DMS 273 treated with DMSO at 0.1 percent for 48 hours (cell line): ENCODE measurements at regions not wholly inside any gene's neighbourhood (a gene's known extent, or its start where the extent isn't known, plus 50 kb on each side); places are given as distances from the start of the nearest gene placed in this dataset.

Experiments
- DNase-seq: peaks from one replicate; lab custom pipeline; 2025; lab: John Stamatoyannopoulos, UW

DNA sequence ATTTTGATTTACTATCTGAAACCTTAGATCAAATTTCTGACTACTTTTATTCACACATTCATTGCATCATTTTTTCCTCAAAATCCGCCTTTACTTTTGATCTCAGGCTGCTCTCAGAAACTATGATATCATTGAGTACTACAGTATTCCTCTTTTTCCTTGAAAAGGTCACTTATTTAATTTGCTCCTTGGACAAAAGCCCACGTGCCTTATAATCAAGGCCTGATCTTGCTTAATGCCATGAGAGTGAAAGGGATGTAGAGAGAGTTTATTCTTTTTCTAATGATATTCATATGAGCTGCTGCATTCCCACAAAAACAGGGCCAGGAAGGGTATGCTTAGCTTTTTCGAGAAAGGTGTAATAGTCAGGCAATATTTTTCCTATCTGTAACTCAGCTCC, 327.0 kb downstream of the ETS1 start:
- no peak for DNase-seq

DNA sequence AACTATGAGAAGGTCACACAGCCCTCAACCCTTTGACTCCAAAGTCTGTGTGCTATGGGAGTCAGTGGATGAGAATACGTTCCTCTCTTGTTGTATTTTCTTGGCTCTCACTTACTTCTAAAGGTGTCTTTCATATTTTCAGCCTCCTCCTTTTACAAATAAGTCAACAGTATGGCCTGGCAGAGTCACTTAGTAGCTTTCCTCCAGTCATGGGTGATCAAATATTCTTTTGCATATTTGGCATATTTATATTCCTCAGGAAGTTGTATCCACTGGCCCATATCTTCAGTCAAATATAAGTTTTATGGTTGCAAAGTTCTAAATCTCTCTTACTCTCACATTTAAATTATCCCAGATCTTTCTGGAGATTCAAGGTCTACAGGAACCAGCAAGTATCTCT, 327.5 kb downstream of the ETS1 start:
- DNase-seq, result no peak

- DNase-seq, result no peak
These were observed 332.4 kb downstream of the ETS1 start for GRCh38 chr11:128254941-128255340.

- no peak for DNase-seq
These were observed 336.2 kb downstream of the ETS1 start for GRCh38 chr11:128251140-128251539.

DNA sequence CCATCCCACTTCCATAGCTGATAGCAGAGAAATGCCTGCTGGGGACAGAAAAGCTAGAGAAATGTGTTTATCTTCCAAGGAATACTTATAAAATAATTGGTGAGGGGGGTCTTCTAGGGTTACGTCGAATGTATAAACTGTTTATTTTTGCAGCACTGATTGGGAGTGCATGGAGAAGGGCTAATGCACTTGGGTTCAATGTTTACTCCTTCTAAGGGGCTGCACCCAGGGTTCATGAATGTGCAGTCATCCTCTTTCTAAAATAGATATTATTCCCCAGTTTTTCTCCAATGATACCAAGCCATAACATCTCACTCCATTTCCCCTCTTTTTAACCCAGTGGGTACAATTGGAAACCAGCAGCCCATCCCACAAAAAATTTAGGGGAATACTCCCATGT, 336.9 kb downstream of the ETS1 start:
- no peak for DNase-seq

DNA sequence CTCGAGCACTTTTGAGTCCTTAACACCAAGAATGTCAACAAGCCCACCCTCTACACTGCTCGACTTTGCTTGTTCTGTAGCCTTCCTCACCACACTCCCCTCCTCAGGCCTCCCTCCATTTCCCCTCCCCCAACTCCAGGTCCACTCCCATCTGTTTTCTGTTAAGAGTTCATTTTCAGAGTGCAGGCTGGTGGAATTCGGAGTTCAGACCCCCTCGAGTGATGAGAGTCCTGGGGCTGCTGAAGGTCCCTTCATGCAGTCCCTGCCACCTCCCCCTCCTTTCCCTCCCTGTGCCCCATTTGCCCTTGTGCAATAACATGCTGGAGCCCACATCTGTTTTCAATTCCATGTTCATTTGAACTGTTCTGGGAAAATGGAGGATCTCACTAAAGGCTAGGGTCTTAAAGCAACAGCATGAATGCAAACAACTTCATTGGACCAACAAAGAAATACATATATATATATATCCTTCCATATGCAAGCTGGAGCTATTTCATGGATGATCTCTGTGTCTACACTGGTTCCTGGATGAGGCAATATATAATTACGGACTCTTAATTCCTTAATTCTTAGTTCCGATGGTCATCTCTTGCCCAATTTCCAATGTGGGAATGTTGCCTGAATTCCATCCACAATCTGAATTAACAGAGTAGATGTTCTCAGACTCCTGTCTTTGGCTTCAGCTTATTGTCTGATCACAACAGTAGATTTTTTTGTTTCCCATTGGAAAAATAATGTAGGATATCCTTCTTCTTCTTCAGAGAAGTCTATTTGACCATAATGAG, 340.4 kb downstream of the ETS1 start:
- no peak for DNase-seq

DNA sequence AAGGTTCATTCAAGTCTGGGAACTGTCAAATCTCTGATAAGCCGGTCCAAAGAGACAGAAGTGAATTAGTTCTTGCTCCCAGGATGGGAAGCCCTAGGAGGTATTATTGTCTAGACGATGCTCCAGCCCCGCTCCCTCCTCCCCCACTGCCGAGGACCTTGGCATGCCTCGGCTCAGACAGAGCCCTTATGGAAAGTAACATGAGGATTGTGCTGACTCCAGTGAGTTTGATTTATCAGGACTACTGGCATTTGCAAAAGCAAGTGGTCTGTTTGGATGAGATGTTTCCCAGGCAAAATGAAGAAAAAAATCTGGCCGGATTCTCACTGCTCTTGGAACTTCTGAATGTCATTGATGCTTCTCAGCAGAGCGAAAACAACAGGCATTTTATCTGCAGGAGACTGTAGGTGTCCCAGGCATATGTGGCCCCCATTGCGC, 341.0 kb downstream of the ETS1 start:
- DNase-seq, result no peak

- no peak for DNase-seq
These were observed 342.5 kb downstream of the ETS1 start for GRCh38 chr11:128244871-128245270.

- DNase-seq, result no peak
These were observed 344.9 kb downstream of the ETS1 start for GRCh38 chr11:128242451-128242850.

GRCh38 chr11:128240546-128240945, 346.8 kb downstream of the ETS1 start:
- DNase-seq, result no peak

DNA sequence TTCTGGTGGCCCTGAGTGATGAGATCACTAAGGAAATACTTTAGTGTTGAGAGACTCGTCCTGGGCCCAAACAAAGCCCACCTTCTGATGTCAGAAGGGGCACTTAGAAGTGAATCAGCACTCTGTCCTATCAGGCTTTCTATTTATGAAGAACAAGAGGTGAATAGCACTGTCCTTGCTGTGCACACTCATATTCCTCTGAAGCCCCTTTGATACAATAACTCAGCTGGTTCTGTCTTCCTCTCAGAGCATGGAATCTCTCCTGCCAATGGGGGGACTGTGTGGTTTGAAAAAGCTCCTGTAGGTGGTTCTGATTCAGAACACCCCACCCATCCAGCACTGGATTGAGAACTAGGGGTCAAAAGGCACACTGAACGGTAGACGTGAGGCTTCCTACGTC, 348.1 kb downstream of the ETS1 start:
- DNase-seq, result no peak

- no peak for DNase-seq
These were observed 348.7 kb downstream of the ETS1 start for GRCh38 chr11:128238521-128239265.

DNA sequence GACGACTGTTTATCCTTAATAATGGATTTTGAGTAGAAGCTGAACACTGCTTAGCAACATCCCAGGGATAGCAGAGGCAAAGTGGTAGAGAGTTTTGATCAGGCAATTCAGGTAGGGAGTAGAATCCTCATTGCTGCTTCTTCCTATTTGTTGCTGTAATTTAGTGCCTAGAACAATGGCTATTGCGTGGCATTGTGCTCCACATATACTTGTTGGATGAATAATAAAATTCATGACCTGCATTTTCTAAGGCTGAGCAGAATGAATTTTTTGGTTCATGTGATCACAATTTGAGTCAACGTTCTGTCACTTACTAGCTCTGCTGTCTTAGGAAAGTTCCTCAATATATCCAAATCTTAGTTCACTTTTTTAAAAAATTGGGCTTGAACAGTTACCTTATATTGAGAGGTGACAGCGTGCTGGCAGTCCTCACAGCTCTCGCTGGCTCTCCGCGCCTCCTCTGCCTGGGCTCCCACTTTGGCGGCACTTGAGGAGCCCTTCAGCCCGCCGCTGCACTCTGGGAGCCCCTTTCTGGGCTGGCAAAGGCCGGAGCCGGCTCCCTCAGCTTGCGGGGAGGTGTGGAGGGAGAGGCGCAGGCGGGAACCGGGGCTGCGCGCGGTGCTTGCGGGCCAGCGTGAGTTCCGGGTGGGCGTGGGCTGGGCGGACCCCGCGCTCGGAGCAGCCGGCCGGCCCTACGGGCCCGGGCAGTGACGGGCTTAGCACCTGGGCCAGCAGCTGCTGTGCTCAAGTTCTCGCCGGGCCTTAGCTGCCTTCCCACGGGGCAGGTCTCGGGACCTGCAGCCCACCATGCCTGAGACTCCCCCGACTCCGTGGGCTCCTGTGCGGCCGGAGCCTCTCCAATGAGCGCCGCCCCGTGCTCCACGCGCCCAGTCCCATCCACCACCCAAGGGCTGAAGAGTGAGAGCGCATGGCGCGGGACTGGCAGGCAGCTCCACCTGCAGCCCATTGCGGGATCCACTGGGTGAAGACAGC, 350.6 kb downstream of the ETS1 start:
- DNase-seq, result no peak

GRCh38 chr11:128235958-128236357, 351.4 kb downstream of the ETS1 start:
- no peak for DNase-seq

DNA sequence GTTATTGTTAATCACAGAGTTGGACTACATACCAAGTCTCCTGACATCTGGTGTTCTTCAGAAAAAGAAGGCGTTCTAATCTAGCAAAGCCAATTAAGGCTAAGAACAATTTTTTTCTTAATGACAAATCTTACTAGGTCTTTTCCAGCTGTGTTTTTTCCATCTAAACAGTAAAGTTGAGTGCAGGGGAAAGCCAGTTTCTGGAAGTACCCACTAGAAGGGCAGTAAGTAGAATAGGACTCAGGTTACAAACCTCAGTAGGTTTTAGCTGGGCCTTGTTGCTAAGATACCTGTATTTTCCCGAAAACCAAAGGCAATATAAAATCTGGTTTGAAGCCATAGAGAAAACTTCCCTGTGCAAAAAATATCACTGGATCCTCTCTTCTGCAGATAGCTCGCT, 351.9 kb downstream of the ETS1 start:
- DNase-seq, result no peak

DNA sequence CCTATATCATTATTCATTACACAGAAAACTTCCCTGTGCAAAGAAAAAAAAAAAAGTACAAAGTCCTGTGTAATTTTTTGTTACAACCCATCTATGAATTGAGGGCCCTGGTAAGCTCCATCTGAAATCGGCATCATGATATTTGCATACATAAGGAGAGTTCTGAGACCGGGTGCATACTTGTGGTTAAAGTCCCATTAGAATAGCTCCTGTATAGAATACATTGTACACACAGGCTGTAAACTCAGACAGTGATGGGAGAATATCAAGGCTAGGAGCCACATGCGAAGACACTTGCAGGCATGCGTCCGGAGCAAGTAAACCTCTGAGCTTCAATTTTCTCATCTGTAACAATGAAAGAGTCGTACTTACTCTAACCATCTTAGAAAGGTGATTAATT, 353.2 kb downstream of the ETS1 start:
- no peak for DNase-seq

- DNase-seq, result no peak
These were observed 354.8 kb downstream of the ETS1 start for GRCh38 chr11:128232588-128232987.

GRCh38 chr11:128231845-128232410, 355.4 kb downstream of the ETS1 start:
- DNase-seq, result no peak

DNA sequence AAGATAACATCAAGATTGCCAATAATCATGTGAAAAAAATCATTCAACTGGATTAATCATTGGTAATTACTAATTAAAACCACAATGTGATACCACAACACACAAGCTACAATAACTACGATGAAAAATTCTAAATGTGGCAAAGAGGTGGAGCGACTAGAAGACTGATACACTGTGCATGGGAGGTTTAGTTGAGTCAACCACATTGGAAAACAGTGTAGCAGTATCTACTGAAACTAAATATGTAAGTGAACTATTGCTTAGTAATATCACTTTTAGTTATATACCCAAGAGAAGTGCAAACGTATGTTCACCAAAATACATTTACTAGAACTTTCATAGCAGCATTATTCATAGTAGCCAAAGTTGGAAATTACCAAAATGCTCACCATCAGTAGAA, 359.9 kb downstream of the ETS1 start:
- DNase-seq, result no peak

DNA sequence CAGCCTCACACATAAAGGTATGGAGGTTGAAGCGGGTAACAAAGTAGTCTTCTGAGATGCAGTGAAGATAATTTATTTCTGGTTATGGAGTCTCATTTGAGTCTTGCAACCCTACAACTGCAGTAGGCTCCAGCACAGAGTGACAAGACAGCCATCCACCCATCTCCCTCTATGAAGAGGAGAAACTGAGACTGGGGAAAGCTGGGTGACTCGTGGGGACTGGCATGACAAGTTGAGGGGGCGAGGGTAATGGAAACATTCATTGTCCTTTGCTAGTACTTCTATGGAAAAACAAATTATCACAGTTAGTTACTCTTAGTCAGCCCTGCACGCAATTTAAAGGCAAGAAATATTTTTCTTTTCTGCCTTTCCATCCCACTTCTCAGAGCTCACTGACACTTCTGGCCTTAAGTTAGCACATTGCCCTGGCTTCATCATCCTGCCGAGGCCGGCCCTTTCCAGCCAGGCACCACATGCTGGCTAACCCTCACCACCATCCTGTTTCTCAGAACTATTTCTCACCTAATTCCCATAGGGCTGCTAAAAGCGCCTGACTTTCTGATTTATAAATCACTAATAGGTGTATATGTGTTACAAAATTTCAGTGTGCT, 361.1 kb downstream of the ETS1 start:
- no peak for DNase-seq

GRCh38 chr11:128222245-128222884, 365.0 kb downstream of the ETS1 start:
- no peak for DNase-seq
